ENCODE measurements at regions not wholly inside any gene's neighbourhood (a gene's known extent, or its start where the extent isn't known, plus 50 kb on each side); places are given as distances from the start of the nearest gene placed in this dataset.

DNA sequence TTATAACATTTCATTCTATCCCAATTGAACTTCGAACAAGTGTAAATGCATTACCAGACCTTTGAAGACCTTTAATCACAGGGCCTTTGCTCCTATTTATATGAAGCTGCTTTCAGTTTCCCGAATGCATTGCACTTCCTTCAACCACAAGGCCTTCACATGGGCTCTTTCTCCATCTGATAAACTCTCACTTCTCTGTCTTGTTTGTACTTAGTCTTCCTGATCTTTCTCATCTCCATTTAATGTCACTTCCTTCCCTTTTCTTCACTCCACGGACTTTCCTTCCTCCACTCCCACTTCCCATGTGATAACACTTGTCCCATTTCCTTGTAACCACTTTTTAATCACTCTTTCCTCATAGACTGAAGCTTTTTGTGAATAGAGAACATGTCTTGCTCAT lies 74.3 kb upstream of the TNC start:
- TF ChIP-seq, protein P1, sequence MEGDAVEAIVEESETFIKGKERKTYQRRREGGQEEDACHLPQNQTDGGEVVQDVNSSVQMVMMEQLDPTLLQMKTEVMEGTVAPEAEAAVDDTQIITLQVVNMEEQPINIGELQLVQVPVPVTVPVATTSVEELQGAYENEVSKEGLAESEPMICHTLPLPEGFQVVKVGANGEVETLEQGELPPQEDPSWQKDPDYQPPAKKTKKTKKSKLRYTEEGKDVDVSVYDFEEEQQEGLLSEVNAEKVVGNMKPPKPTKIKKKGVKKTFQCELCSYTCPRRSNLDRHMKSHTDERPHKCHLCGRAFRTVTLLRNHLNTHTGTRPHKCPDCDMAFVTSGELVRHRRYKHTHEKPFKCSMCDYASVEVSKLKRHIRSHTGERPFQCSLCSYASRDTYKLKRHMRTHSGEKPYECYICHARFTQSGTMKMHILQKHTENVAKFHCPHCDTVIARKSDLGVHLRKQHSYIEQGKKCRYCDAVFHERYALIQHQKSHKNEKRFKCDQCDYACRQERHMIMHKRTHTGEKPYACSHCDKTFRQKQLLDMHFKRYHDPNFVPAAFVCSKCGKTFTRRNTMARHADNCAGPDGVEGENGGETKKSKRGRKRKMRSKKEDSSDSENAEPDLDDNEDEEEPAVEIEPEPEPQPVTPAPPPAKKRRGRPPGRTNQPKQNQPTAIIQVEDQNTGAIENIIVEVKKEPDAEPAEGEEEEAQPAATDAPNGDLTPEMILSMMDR (IDR thresholded peaks at IDR 0.05): no peak
- no peak for TF ChIP-seq POLR2A (IDR thresholded peaks at IDR 0.05)

All from prostate gland (tissue), 2 donors.